ENCODE measurements at regions not wholly inside any gene's neighbourhood (a gene's known extent, or its start where the extent isn't known, plus 50 kb on each side); places are given as distances from the start of the nearest gene placed in this dataset.

DNA sequence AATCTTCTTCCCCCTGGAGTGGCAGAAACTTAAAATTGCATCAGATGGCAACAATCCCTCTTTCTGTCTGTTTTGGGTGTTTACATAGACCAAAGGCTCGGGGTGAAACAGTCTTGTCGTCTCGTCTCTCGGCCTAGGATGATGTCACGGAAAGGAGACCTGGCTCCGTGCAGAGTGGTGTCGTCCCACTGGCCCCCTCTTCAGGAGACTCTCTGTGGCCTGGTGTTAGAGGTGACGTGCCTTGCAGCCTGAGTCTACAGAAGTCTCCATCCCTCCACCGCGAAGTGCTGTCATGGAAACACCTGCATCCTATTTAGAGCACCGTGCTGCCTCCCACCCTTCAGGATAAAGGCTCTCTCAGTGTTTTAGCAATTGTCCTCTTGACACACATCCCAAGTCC, 409.7 kb downstream of the IRX1 start:
- H4K20me1 ChIP-seq (replicated peaks; ENCODE audit: control insufficient read depth, extremely low read depth, insufficient read depth, low read length): no peaks in the 10 kb centered on the region
- TF ChIP-seq GATA2 (IDR thresholded peaks at IDR 0.05; ENCODE audit: insufficient read depth, insufficient read length, low read depth, low read length) (no peak), JUN (IDR thresholded peaks at IDR 0.05; ENCODE audit: borderline replicate concordance, insufficient read depth, insufficient read length, low read depth) (no peak), MYC (IDR thresholded peaks at IDR 0.05; ENCODE audit: low read depth, low read length) (no peak), POLR2A (IDR thresholded peaks at IDR 0.05; ENCODE audit: low read depth, low read length) (no peak), FOS (IDR thresholded peaks at IDR 0.05; ENCODE audit: borderline replicate concordance, insufficient read depth, low read length) (no peak), POLR2AphosphoS5 (IDR thresholded peaks at IDR 0.05; ENCODE audit: insufficient read depth, low read depth, low read length) (no peak), EZH2 (IDR thresholded peaks at IDR 0.05; ENCODE audit: borderline replicate concordance, low read depth, low read length, severe bottlenecking) (no peak)
- TF ChIP-seq, protein P1, sequence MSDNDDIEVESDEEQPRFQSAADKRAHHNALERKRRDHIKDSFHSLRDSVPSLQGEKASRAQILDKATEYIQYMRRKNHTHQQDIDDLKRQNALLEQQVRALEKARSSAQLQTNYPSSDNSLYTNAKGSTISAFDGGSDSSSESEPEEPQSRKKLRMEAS (IDR thresholded peaks at IDR 0.05; ENCODE audit: insufficient read depth, insufficient read length): no peak
- TF ChIP-seq, protein P2, sequence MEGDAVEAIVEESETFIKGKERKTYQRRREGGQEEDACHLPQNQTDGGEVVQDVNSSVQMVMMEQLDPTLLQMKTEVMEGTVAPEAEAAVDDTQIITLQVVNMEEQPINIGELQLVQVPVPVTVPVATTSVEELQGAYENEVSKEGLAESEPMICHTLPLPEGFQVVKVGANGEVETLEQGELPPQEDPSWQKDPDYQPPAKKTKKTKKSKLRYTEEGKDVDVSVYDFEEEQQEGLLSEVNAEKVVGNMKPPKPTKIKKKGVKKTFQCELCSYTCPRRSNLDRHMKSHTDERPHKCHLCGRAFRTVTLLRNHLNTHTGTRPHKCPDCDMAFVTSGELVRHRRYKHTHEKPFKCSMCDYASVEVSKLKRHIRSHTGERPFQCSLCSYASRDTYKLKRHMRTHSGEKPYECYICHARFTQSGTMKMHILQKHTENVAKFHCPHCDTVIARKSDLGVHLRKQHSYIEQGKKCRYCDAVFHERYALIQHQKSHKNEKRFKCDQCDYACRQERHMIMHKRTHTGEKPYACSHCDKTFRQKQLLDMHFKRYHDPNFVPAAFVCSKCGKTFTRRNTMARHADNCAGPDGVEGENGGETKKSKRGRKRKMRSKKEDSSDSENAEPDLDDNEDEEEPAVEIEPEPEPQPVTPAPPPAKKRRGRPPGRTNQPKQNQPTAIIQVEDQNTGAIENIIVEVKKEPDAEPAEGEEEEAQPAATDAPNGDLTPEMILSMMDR (IDR thresholded peaks at IDR 0.05; ENCODE audit: extremely low read depth in 1 of 2, insufficient read depth in 1 of 2, low read depth in 1 of 2, low read length in 2 of 2): no peak
- no peak overlapping the region for H3K9ac ChIP-seq (replicated peaks; ENCODE audit: extremely low read depth, insufficient read depth, low read length)
- H3K4me1 ChIP-seq (ENCODE audit: control insufficient read depth, extremely low read depth, insufficient read depth, low read length): no peaks in the 10 kb centered on the region
- FAIRE-seq: no peak
- H3K4me3 ChIP-seq (replicated peaks in 1 of 3; ENCODE audit: insufficient read depth in 1 of 3, low read depth in 1 of 3, low read length in 3 of 3): no peak overlapping the region
- no peaks in the 10 kb centered on the region for H3K9me3 ChIP-seq (replicated peaks; ENCODE audit: control insufficient read depth, insufficient read depth, low read length)
- H3K79me2 ChIP-seq (ENCODE audit: control insufficient read depth, insufficient read depth, low read length): no peaks in the 10 kb centered on the region
- no peak overlapping the region for H3K27ac ChIP-seq (ENCODE audit: insufficient read depth, low read depth, low read length)
- H3K9me1 ChIP-seq (replicated peaks; ENCODE audit: control insufficient read depth, extremely low read depth, insufficient read depth, low read length): no peaks in the 10 kb centered on the region
- H2AFZ ChIP-seq (ENCODE audit: low read depth, low read length): no peak overlapping the region
- DNase-seq (ENCODE audit: low read depth, low spot score): no peak
- intact Hi-C loops (cut with micrococcal nuclease) (no loop called here), dilution Hi-C loops (cut with MboI; ENCODE audit: extremely low pct_ligation_motif_present, low sequenced_read_pairs) (no loop called here)
- H3K27me3 ChIP-seq (ENCODE audit: control insufficient read depth in 2 of 2, insufficient read depth in 2 of 2, low read length in 2 of 2): no peaks in the 10 kb centered on the region
- no TSS peak for BruUV-seq (replicated peaks)
- POLR2A ChIA-PET: no interaction called here
- no peaks in the 10 kb centered on the region for H3K36me3 ChIP-seq (ENCODE audit: control insufficient read depth in 2 of 2, extremely low read depth in 1 of 2, insufficient read depth in 2 of 2, low read length in 2 of 2)
- H3K4me2 ChIP-seq (ENCODE audit: insufficient read depth, low read length): no peak overlapping the region
- CTCF ChIA-PET: no interaction called here
